ENCODE measurements at regions not wholly inside any gene's neighbourhood (a gene's known extent, or its start where the extent isn't known, plus 50 kb on each side); places are given as distances from the start of the nearest gene placed in this dataset.
"Not testable (repeated sequence)": the region's sequence is repeated elsewhere in the genome, so short reads cannot be mapped to it uniquely, and the experiment has no call there.

GRCh38 chrX:150052226-150052625 is 113.9 kb upstream of the EOLA2 start:
- DNase-seq (ENCODE audit: low spot score), result no peak

- no peak for DNase-seq (ENCODE audit: low spot score)
Observed at GRCh38 chrX:150058728-150059127, 120.4 kb upstream of the EOLA2 start.

- peak; percentile 28 for DNase-seq (ENCODE audit: low spot score)
Observed at GRCh38 chrX:150060406-150060805, 122.1 kb upstream of the EOLA2 start.

GRCh38 chrX:150062292-150063137 is 124.2 kb upstream of the EOLA2 start:
- DNase-seq (ENCODE audit: low spot score), result peak; percentile 43

GRCh38 chrX:150063138-150063518 is 124.8 kb upstream of the EOLA2 start:
- DNase-seq (ENCODE audit: low spot score), result no peak

- no peak for DNase-seq (ENCODE audit: low spot score)
Observed at GRCh38 chrX:150063674-150064073, 125.4 kb upstream of the EOLA2 start.

GRCh38 chrX:150074175-150074574 is 135.9 kb upstream of the EOLA2 start:
- DNase-seq (ENCODE audit: low spot score), result no peak

GRCh38 chrX:150080497-150080896 is 142.2 kb upstream of the EOLA2 start:
- no peak for DNase-seq (ENCODE audit: low spot score)

- no peak for DNase-seq (ENCODE audit: low spot score)
Observed at GRCh38 chrX:150081076-150081475, 142.8 kb upstream of the EOLA2 start.

GRCh38 chrX:150084496-150085229 is 146.4 kb upstream of the EOLA2 start:
- peak; percentile 49 for DNase-seq (ENCODE audit: low spot score)

- peak; percentile 8 for DNase-seq (ENCODE audit: low spot score)
Observed at GRCh38 chrX:150085881-150086280, 147.6 kb upstream of the EOLA2 start.

- no peak for DNase-seq (ENCODE audit: low spot score)
Observed at GRCh38 chrX:150086371-150086770, 148.1 kb upstream of the EOLA2 start.

- no peak for DNase-seq (ENCODE audit: low spot score)
Observed at GRCh38 chrX:150087612-150088011, 149.3 kb upstream of the EOLA2 start.

GRCh38 chrX:150088042-150088441 is 149.8 kb upstream of the EOLA2 start:
- no peak for DNase-seq (ENCODE audit: low spot score)

- DNase-seq (ENCODE audit: low spot score), result no peak
Observed at GRCh38 chrX:150088766-150089518, 150.7 kb upstream of the EOLA2 start.

GRCh38 chrX:150091300-150091699 is 153.0 kb upstream of the EOLA2 start:
- not testable (repeated sequence) for DNase-seq (ENCODE audit: low spot score)

- no peak for DNase-seq (ENCODE audit: low spot score)
Observed at GRCh38 chrX:150092549-150092948, 154.3 kb upstream of the EOLA2 start.

GRCh38 chrX:150094375-150094774 is 156.1 kb upstream of the EOLA2 start:
- DNase-seq (ENCODE audit: low spot score), result no peak

- DNase-seq (ENCODE audit: low spot score), result no peak
Observed at GRCh38 chrX:150094996-150095395, 156.7 kb upstream of the EOLA2 start.

- DNase-seq (ENCODE audit: low spot score), result no peak
Observed at GRCh38 chrX:150099316-150099715, 161.0 kb upstream of the EOLA2 start.

- no peak for DNase-seq (ENCODE audit: low spot score)
Observed at GRCh38 chrX:150100261-150100660, 162.0 kb upstream of the EOLA2 start.

- DNase-seq (ENCODE audit: low spot score), result no peak
Observed at GRCh38 chrX:150118476-150118875, 180.2 kb upstream of the EOLA2 start.

GRCh38 chrX:150119323-150119722 is 181.0 kb upstream of the EOLA2 start:
- DNase-seq (ENCODE audit: low spot score), result no peak
